ENCODE measurements at regions not wholly inside any gene's neighbourhood (a gene's known extent, or its start where the extent isn't known, plus 50 kb on each side); places are given as distances from the start of the nearest gene placed in this dataset.

DNA sequence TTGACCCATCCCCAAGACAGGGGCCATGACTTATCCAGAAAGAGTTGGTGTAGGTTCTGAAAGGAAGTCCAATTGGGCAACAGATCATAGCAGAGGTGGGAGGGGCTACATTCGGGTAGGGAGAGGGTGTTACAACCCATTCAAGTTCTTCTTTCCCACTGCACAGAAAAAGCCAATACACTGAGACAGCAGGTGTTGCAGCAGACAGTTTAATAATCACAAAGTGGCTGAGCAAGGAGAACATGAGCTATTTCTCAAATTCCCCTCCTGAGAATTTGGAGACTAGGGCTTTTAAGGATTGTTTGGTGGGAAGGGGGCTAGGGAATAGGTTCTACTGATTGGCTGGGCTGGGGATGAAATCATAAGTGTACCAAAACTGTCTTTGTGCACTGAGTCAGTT lies 328.4 kb upstream of the POU3F1 start:
- no peak for DNase-seq

DNA sequence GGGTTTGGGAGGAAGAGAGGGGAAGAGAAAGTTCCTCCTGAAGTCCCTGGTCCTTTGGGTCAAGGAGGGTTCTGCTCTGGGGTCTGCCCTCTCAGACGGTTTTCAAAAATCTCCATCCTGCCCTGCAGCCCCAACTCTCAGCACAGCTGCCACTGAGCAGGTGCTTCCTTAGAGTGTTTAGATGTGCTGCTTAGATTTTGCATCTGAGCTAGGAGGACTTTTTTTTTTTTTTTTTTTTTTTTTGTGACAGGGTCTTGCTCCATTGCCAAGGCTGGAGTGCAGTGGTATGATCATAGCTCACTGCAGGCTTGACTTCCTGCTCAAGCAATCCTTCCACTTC lies 324.9 kb upstream of the POU3F1 start:
- DNase-seq = no peak

DNA sequence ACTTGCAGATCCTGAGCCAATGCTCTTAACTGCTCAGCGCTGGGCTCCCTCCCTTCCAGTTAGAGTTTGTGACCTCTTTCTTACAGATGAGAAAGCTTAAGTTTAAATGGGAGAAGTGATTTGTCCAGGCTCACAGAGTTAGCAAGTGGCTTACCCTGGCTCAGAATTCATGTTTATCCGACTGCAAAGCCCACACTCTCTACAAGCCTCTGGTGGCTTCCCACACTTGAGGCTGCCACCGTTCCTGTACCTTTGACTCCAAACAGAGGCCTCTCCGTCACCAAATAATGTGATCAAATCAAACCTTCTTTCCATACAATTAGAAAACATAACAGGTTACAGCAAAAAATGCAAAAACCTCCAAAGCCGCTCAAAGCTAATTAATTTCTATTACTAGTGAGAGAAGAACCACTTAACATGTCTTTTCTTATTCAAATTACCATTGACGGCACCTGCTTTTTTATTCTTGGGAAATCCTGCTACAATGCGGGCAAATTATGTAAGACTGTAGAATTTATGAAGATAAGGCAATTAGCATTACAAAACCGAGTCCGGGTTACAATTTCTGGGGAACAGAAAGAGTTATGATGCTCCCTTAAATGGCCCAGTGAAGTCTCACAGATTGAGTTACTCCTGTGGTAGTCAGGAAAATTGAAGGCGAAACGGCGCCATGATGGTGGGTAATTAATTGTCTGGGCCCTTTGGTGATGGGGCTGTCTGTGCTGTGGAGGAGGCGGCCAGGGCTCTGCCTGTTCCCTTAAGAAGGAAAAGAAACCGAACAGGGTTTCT lies 324.3 kb upstream of the POU3F1 start:
- peak; percentile 22 for DNase-seq

DNA sequence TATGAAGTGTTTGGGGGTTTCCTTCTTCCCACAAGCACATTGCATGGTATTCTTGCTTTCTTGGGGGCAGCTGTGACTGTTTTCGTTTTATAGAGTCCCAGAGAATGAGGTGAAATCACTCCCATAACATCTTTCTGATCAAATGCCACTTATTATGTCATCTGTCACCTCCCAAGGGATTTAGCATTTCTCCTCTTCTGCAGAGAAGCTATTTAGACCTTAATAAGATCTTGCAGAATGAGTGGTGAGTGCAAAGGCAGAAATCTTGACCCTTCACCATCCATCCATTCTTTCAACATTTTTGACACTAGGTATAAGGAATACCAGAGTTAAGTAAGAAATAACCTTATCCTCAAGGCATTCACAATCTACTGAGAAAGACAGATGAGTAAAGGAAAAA lies 318.6 kb upstream of the POU3F1 start:
- peak; percentile 4 for DNase-seq

DNA sequence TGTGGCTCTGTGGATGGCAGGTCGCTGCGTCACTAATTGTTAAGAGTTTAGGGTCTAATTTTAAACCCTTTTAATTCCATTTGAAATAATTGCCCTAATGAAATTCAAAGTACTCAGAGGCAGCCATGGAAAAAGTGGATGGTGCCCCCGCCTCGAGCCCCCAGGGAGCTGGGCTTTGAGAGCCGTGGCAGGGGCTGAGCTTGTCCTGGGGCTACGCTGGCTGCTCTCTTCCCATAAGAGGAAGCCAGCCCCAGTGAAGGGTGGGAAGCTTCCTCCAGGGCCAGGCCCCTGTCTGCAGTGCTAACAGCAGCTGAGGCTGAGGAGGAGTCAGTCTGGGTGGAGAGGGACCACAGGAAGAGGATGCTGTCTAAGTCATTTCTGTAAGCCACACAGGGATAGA lies 315.0 kb upstream of the POU3F1 start:
- DNase-seq = peak; percentile 45

DNA sequence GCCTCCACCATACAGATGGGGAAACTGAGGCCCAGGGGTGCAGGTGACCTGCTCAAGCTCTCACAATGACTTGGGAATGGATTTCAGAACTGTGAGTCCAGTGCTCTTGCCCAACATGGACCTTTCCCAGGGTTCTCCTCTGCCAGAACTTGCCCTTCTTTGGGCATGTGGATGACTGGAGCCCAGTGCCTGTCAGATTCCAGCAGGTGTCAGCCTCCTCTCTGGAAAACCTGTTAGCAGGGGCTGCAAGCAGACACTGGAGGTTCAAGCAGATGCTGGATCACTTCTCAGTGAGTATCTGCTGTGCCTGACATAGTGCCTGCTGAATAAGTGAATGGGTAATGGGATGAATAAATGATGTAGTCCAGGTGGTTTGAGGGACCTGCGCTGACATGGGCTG lies 314.2 kb upstream of the POU3F1 start:
- no peak for DNase-seq

DNA sequence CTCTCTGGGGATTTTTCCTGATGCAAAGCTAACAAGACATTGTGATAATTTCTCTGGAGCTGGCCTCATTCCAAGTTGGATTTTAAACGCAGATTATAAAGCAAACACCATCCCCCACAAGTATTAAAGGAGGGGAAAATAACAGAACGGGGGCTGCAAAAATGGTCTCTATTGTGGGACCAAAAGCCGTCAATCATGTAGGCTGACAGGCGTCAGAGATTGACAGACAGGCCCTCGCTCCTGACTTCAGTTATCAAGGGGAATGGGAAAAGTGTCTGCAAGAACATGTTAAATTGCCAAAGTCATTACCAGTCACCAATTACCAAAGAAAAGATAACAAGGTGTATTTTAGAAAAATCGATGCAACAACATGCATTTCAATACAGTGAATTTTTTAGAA lies 307.4 kb upstream of the POU3F1 start:
- DNase-seq = no peak

DNA sequence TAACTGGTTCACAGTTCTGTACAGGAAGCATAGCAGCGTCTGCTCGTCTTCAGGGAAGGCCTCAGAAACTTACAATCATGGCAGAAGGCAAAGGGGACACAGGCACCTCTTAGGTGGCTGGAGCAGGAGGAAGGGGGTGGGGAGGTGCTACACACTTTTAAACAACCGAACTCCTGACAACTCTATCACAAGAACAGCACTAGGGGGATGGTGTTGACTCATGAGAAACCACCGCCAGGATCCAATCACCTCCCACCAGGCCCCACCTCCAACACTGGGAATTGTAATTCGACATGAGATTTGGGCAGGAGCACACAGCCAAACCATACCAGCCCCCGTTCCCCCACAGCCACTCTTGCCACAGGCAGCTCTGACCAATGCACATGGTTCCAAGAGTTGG lies 306.3 kb upstream of the POU3F1 start:
- DNase-seq = no peak

DNA sequence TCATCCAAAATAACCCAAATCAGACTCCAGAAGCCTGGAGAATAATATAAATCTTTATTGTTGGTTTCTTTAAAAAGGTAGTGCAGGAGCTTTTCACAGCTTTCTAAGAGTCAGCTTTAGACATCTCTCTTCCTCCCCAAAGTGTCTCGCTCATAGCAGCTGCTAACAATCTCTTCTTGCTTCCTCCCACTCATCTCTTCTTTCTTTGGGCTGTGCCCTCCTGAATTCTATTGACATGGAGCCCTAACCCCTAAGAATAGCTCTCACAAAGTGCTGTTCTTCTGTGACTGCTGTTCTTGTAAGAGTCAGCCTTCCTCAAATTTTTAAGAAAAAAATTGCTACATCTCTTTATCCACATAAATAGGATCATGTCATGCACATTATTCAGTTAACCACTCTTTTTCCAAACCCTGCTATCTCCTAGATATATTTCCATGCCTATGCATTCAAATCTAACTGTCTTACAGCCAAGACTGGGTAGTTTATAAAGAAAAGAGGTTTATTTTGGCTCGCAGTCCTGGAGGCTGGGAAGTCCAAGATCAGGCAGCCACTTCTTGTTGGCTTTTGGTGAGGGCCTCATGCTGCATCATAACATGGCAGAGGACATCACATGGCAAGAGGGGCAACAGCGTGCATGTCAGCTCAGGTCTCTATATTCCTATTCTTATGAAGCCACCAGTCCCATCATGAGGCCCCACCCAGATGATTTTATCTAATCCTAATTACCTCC lies 301.0 kb upstream of the POU3F1 start:
- no peak for DNase-seq

DNA sequence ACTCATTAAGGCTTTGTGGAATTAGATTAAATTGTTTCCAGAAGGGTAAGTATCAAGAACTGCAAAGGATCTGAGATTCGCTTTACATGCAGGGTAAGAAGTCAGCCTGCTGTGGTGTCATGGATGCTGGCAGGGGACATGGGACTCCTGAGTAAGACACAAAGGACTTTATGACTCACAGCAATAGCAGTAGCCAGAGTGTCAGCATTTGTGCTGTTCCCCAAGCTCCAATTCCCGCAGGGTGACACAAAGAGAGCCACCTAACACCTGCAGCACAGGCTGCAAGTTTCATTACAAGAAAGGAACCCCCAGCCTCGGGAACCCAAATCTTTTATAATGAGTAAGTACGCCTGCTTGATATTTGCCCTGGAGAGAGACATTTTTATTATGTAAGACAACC lies 298.1 kb upstream of the POU3F1 start:
- peak; percentile 32 for DNase-seq

DNA sequence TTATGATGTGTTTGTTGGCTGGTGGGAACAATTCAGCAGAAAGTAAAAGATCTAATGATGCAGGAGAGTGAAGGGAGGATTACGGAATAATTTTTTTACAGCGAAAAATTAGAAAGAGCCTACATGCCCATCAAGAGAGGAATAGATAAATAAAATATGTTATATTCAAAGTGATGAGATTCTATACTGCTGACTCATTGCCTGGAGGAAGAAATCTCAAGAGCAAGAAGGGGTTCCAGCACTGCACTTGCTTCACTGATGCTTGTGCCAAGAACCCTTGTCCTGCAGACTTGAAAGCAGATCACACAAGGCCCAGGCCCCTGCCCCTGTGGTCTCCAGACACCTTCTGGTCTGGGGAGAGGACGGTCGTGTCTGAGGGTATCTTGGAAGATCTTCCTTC lies 295.1 kb upstream of the POU3F1 start:
- DNase-seq = peak; percentile 16

DNA sequence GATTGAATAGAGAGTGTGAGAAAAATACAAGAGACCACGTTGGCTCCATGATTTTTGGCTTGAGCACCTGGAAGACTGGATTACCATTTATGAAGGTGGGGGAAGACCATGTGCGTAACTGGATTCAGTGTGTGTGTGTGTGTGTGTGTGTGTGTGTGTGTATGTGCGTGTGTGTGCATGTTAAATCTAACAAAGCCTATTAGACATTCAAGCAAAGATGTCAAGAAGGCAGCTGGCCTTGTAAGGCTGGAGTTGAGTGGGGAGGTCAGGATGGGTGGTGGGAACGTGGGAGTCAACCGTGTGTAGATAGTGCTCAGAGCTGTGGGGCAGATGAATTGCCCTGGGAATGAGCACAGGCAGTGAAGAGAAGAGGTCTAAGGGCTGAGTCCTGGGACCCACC lies 293.8 kb upstream of the POU3F1 start:
- peak; percentile 24 for DNase-seq

DNA sequence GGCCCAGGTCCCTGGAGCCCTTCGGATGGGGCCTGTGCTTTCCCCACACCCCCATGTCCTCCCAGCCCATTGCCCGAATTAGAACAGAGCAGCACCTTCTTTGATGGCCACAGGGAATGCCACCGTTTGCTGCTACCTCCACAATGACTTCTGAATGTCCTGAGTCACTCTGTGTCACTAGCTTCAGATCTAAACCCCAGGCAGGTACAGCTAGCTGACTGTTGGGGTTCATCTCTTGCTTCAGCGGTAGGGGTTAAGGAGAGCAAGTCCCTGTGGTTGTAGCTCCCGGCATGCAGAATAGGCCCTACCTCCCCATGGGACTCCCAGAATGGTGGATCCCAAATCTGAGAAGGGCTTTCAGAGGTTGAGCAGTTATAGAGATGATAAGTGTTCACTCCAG lies 291.1 kb upstream of the POU3F1 start:
- DNase-seq = peak; percentile 29

DNA sequence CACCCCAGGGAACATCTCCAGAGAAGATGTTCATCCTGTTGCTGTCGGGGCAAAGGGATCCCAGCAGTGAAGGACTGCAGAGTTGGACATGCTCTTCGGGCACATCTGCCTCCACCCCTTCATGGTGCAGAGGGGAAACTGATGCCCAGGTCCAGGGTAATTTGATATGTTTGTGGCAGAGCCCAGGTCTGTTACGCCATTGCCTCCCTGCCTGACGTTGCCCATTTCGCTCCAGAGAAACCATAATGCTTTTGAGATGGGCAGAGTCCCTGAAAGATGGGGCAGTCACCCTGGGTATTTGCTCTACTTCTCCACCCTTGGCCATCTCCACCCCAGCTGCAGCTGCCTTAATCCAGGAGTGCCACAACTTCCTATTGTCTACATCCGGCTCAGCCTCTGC lies 290.4 kb upstream of the POU3F1 start:
- DNase-seq = peak; percentile 25

DNA sequence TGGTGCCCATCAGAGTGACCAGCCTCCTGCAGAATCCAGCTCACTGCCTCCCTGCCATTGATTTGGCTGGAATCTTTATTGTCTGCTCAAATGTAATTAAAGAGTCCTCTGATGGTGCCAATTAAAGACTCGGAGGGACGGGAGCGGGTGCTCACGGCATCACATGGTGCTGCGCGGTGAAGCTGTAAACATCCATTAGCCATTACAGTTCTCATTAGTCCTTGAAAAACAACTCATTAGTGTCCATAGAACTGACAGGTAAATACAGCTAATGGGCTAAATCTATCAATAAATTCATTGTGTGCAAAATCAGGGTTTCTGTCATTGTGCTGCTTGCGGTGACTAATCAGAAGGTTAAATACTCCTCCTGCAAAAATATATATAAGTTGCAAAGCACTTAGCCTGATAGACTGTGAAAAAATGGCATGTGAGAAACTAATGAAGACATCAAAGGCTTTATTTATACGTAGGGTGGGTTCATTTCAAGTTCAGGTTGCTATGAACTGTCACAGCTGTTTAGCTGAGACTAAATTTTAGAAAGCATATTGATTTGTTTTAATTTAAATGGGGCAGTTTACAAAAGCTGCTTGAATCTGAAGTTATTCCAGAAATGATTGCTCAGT lies 289.8 kb upstream of the POU3F1 start:
- no peak for DNase-seq

DNA sequence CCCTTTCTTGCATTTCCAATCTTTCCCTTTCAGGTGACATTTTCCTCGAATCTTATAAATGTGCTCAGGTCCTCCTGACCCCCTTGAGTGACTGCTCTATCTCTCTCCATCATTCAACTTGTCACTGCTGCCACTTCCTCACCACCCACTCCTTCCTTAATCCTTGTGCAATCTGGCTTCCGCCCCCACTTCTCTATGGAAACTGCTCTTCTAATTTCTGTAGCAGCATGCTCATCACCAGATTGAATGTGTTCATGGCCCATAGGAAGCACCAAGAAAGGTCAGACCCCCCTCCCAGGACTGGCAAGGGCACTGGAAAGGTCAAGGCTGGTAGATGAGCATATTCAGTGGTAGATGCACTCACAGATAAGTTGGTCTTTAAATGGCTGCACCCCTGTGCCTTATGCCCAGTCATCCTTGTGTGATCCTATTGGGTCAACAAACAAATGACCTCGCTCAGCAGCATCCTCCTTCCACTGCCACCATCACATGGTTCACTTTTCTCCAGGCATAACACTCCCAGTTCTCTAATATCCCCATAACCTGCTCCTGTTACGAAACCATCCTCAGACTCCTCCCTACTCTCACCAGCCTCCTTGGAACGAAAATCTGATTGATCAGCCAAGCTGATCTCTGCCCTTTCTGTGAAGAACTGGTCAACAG lies 288.5 kb upstream of the POU3F1 start:
- DNase-seq = no peak

DNA sequence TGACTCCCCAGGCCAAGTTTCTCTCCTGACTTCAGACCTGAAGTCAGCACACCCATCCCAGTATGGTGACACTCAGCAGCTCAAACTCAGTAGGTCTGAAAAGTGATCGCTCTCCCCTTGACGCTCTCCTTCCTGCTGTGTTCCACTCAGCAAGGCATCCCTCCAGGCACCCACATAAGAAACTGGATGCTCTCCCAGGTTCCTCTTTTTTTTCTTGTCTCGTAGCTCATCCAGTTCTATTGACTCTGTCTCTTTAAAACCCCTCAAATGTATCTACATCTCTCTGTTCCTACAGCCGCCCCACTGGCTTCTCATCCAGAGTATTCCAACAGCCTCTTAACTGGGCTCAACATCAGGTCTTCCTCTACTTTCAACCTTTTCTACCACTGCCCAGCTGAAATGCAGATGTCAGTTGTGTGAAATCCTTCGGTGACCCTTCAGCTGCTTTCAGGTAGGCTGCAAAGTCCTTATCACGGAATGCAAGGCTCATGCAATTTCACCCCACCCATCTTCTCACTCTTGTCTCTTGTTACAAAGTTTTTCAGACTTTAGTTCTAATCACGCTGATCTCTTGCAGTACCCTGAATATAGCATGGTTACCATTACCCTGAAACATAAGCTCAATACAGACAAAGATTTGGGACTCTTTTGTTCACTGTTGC lies 286.2 kb upstream of the POU3F1 start:
- no peak for DNase-seq

DNA sequence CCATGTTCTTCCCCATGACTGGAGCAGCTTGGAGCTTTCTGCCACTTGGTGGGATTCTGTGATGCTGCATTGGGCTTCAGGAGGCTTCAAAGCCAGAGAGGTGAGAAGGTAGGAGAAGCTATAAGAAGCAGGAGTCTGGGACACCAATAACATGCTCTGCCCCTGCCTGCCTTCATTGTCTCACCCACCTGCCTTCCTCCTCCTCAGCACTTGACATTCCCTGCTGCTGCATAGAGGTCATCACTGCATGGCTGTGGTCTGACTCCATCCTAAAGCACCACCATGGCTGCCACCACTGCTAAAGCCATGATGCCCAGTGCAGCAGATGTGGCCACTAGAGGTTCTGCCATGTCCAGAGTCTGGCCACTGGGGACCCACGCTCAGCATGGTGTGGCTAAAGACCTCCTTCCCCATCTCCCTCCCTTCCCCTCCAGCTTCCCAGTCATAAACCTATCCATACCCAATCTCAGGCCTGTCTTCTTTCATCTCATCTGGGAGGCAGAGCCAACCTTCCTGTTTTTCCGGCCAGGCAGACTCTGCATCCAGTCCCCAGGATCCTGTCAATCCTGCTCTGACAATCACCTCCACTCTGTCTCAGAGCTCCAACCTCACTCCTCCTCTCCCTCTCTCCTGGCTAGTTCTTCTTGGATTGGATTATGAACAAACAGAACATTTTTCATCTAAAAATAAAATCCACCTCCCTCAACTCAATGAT lies 285.1 kb upstream of the POU3F1 start:
- DNase-seq = peak; percentile 74

DNA sequence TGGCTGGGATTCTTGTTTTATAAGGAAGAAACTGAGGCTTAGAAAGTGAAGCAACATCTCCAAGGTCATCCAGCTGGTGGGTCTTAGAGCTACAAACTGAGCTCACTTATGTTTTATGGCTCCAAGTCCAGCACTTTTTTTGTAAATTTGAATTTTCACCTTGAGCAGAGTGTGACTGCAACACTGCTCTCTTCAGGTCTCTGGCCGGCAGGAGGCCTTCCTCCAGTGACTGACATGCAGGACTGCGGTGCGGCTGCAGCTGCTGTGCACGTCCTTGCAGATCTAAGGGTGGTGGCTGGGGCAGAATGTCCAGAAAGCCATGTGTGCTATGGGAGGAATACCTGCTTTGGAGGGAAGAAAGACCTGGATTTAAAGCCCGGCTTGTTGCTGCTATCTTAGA lies 284.2 kb upstream of the POU3F1 start:
- DNase-seq = no peak

DNA sequence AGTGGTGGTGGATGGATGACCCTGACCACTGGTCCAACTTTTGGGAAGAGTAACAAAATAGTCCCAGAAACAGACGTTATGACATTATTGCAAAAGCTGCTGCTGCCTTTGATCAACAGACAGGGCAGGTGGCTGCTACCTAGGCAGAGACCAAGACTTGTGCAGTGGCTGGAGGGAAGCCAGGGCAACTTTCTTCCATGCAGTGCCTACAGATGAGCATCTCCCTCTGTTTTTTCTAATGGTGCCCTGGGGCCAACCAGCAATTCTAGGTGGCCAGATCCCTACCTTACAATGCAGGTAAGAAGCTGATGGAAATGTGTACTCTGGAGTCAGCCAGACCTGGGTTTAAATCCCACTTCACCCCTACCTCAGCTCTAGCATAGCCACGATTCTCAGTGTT lies 283.1 kb upstream of the POU3F1 start:
- DNase-seq = no peak

DNA sequence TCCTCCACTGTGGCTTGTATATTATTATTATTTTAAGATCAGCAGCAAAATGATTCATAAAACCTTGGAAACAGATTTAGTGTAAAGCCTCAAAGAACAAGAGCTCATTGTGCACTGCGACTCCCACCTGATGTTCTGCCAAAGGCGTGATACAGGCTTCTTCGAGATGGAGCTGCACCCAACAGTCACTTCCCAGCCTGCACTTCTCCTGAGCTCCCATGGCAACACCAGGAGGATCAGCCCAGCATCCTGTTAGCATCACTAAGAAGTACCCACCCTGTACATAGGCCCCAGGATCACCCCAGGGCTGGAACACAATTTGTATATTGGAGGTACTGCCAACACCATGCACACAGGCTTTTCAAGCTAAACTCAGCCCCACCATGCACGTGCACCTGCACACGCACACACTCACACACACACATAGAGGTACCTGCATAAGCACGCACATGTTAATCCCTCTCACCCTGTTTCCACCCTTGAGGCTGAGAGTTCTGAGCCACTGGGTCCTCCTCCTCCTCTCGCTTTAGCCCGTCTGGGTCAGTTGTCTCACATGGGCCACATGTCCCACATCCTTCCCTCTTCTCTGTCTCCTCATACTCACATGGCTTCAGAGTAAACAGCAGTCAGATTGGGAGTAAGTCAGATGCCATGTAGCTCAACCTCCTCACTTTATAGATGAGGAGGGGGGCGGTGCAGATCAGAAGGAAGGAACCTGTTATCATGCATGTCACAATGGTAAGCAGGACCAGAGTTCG lies 281.9 kb upstream of the POU3F1 start:
- no peak for DNase-seq

DNA sequence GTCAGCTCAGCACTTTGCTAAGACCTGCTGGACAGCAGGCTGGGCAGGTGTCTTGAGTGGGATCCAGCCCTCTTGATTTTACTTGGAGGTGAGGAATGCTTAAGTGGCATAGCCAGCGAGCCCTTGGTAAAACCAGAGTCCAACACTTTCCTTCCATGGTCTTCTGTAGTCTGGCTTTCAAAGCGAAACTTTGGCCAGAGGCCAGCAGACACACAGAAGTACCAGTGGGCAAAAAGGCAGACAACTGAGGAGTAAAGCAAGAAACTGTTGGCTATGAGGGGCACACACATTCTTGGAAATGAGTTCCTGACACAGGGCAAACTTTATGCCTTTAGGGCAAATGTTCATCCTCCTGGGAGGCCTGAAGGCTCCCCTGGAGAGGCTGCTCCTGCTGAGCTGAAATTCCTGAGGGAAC lies 281.0 kb upstream of the POU3F1 start:
- no peak for DNase-seq
